Tibial artery (tissue), 4 donors: ENCODE measurements at regions not wholly inside any gene's neighbourhood (a gene's known extent, or its start where the extent isn't known, plus 50 kb on each side); places are given as distances from the start of the nearest gene placed in this dataset.
A peak's percentile ranks its signal among the peaks of the same experiment; 100 is the strongest.

Experiments used
- DNase-seq, 2 donors: peaks; one replicate each; pipeline ENCODE4 v3.0.0-alpha.2; 2019
- H3K27ac ChIP-seq, 2 donors: fragments of 200-600 bp; sonication (generic) in 1 of 2; 1 replicate in 1 of 2; 2 replicates in 1 of 2; pipeline ENCODE4 v1.5.1; 2018 to 2019; ENCODE audit warnings: mild to moderate bottlenecking in 1 of 2
- H3K27me3 ChIP-seq, 2 donors: fragments of 200-600 bp; sonication (generic) in 1 of 2; one replicate each; pipeline versions ENCODE4 v1.5.1 to v1.6.0; 2016 to 2019
- H3K36me3 ChIP-seq, 3 donors: fragments of 200-600 bp; sonication (generic) in 2 of 3; one replicate each; pipeline ENCODE4 v1.5.1; 2016 to 2019; ENCODE audit warnings: mild to moderate bottlenecking in 2 of 3
- H3K4me1 ChIP-seq, 4 donors: fragments of 200-600 bp; sonication (generic) in 2 of 4; 1 replicate in 3 of 4; 2 replicates in 1 of 4; pipeline ENCODE4 v1.5.1; 2016 to 2019
- H3K4me3 ChIP-seq, 2 donors: fragments of 200-600 bp; sonication (generic) in 1 of 2; 1 replicate in 1 of 2; 2 replicates in 1 of 2; pipeline ENCODE4 v1.5.1; 2018 to 2019; ENCODE audit warnings: mild to moderate bottlenecking in 2 of 2
- H3K9me3 ChIP-seq, 3 donors: fragments of 200-600 bp; sonication (generic) in 1 of 3; one replicate each; pipeline ENCODE4 v1.5.1; 2016 to 2019
- CTCF ChIP-seq, 2 experiments: fragments of 200-600 bp in 1 of 2; fragments of 450-650 bp in 1 of 2; IDR thresholded peaks; one replicate each; pipeline ENCODE4 v1.5.1; 2017 to 2019; ENCODE audit warnings: antibody characterized with exemption in 2 of 2, mild to moderate bottlenecking in 1 of 2, moderate library complexity in 1 of 2
- intact Hi-C: fragments of 100-400 bp; cut with DNase I; formaldehyde crosslinking; loops from one replicate; pipeline ENCODE4 v1.15.0; 2023; ENCODE audit warnings: low total_unique reads

GRCh38 chr4:138088449-138089208 lies 153.5 kb downstream of the SLC7A11 start:
- Histone ChIP-seq H3K4me1 (peaks cover 0 to 42% (median 20%) of the 10 kb centered on the region in 4 donors), H3K27ac (no peak overlapping the region), H3K36me3 (no peaks in the 10 kb centered on the region), H3K9me3 (no peaks in the 10 kb centered on the region), H3K27me3 (no peaks in the 10 kb centered on the region), H3K4me3 (no peak overlapping the region)
- intact Hi-C loops = no loop called here
- no peak for TF ChIP-seq CTCF (IDR thresholded peaks at IDR 0.05)
- no peak for DNase-seq

GRCh38 chr4:138087066-138087719 lies 155.0 kb downstream of the SLC7A11 start:
- intact Hi-C loops = no loop called here
- Histone ChIP-seq H3K27ac (peak overlapping the region; percentile 37 to 43), H3K9me3 (no peaks in the 10 kb centered on the region), H3K4me1 (peaks cover 0 to 42% (median 20%) of the 10 kb centered on the region in 4 donors), H3K36me3 (no peaks in the 10 kb centered on the region), H3K4me3 (no peak overlapping the region), H3K27me3 (no peaks in the 10 kb centered on the region)
- DNase-seq = no peak
- TF ChIP-seq CTCF (IDR thresholded peaks at IDR 0.05) = no peak

GRCh38 chr4:138086611-138087041 lies 155.5 kb downstream of the SLC7A11 start:
- intact Hi-C loops = no loop called here
- Histone ChIP-seq H3K9me3 (no peaks in the 10 kb centered on the region), H3K36me3 (no peaks in the 10 kb centered on the region), H3K4me3 (no peak overlapping the region), H3K4me1 (peaks cover 0 to 42% (median 20%) of the 10 kb centered on the region in 4 donors), H3K27ac (peak overlapping the region; percentile 37 to 43), H3K27me3 (no peaks in the 10 kb centered on the region)
- no peak for DNase-seq
- TF ChIP-seq CTCF (IDR thresholded peaks at IDR 0.05) = no peak

- Histone ChIP-seq H3K4me3 (no peak overlapping the region), H3K27me3 (no peaks in the 10 kb centered on the region), H3K9me3 (no peaks in the 10 kb centered on the region), H3K4me1 (peaks cover 0 to 37% (median 17%) of the 10 kb centered on the region in 4 donors), H3K36me3 (no peaks in the 10 kb centered on the region), H3K27ac (peak overlapping the region; percentile 33 to 37)
- no peak for TF ChIP-seq CTCF (IDR thresholded peaks at IDR 0.05)
- intact Hi-C loops = no loop called here
- no peak for DNase-seq
Measured at GRCh38 chr4:138085736-138086305, 156.3 kb downstream of the SLC7A11 start.

- Histone ChIP-seq H3K27me3 (no peaks in the 10 kb centered on the region), H3K4me3 (no peak overlapping the region), H3K9me3 (no peaks in the 10 kb centered on the region), H3K4me1 (peaks cover 0 to 8% (median 0%) of the 10 kb centered on the region in 4 donors), H3K27ac (peak overlapping the region; percentile 4 to 27), H3K36me3 (no peaks in the 10 kb centered on the region)
- no peak for DNase-seq
- intact Hi-C loops = no loop called here
- TF ChIP-seq CTCF (IDR thresholded peaks at IDR 0.05) = no peak
Measured at GRCh38 chr4:138078751-138079520, 163.2 kb downstream of the SLC7A11 start.
